HepG2 (cell line): ENCODE measurements at regions not wholly inside any gene's neighbourhood (a gene's known extent, or its start where the extent isn't known, plus 50 kb on each side); places are given as distances from the start of the nearest gene placed in this dataset.

Experiments used
- ATAC-seq: fragments of 200-7000 bp; cut with Tn5 transposase; 3 replicates; pipeline ENCODE4 v1.9.1; 2020; ENCODE audit warnings: mild to moderate bottlenecking, moderate library complexity
- BruUV-seq: library from RNA; stranded (reverse); fragments of 400-500 nt; replicated peaks from 2 replicates; lab custom pipeline; 2021; lab: Mats Ljungman, UMichigan
- CTCF ChIA-PET: fragments of 300-600 bp; formaldehyde crosslinking; extraction: SDS; loops from one replicate; lab custom pipeline; 2021; ENCODE audit warnings: low total read pairs, inconsistent platforms, low intra/inter-chr PET ratio; lab: Yijun Ruan, JAX
- POLR2A ChIA-PET: fragments of 350-600 bp; sonication (Branson Sonifier 250); formaldehyde crosslinking; loops from one replicate; lab custom pipeline; 2020; ENCODE audit warnings: antibody characterized with exemption, inconsistent platforms; lab: Yijun Ruan, JAX
- DNase-seq: peaks from one replicate; pipeline ENCODE4 v3.0.0-alpha.2; 2015; ENCODE audit warnings: low spot score
- FAIRE-seq: peaks from 3 replicates; lab custom pipeline; 2011; peaks lifted over from hg19 to GRCh38; lab: Jason Lieb, UNC
- H2AFZ ChIP-seq: one replicate; pipeline ENCODE4 v1.6.1; 2011; ENCODE audit warnings: low read length, inconsistent platforms
- H3K27ac ChIP-seq: fragments of 300-600 bp; 3 replicates; pipeline ENCODE4 v1.8.0; 2011; ENCODE audit warnings: mixed run types, mild to moderate bottlenecking, mixed read lengths, low read length, inconsistent platforms; ENCODE audit not compliant: insufficient read depth; ENCODE audit errors: extremely low read length
- H3K27me3 ChIP-seq, 2 experiments: fragments of 200-600 bp in 1 of 2; 2 replicates in 1 of 2; 3 replicates in 1 of 2; pipeline versions ENCODE4 v1.6.0 to v1.8.0; 2011; ENCODE audit warnings: low read length in 2 of 2, mild to moderate bottlenecking in 2 of 2, moderate library complexity in 2 of 2, inconsistent platforms in 1 of 2; ENCODE audit not compliant: insufficient read depth in 2 of 2, control insufficient read depth in 1 of 2
- H3K36me3 ChIP-seq, 2 experiments: fragments of 200-600 bp in 1 of 2; replicated peaks in 1 of 2; 2 replicates in 1 of 2; 3 replicates in 1 of 2; pipeline versions ENCODE4 v1.5.1 to v1.8.0; 2011; ENCODE audit warnings: low read length in 2 of 2, inconsistent platforms in 1 of 2; ENCODE audit not compliant: insufficient read depth in 2 of 2, control insufficient read depth in 1 of 2
- H3K4me1 ChIP-seq: 2 replicates; pipeline ENCODE4 v1.5.1; 2012; ENCODE audit warnings: low read length, inconsistent platforms; ENCODE audit not compliant: insufficient read depth
- H3K4me2 ChIP-seq: 2 replicates; pipeline ENCODE4 v1.6.0; 2011; ENCODE audit warnings: low read depth, low read length, inconsistent platforms
- H3K4me3 ChIP-seq, 3 experiments: fragments of 200-600 bp in 1 of 3; sonication (generic), shearing (Covaris generic) in 1 of 3; replicated peaks in 1 of 3; 2 replicates each; pipeline ENCODE4 v1.5.1; 2011 to 2016; ENCODE audit warnings: low read length in 3 of 3, inconsistent platforms in 2 of 3, low read depth in 2 of 3, mild to moderate bottlenecking in 2 of 3, control low read depth in 1 of 3, mixed read lengths in 1 of 3; ENCODE audit not compliant: insufficient read depth in 1 of 3
- H3K79me2 ChIP-seq: one replicate; pipeline ENCODE4 v1.6.1; 2011; ENCODE audit warnings: low read length, inconsistent platforms; ENCODE audit not compliant: insufficient read depth
- H3K9ac ChIP-seq: 2 replicates; pipeline ENCODE4 v1.6.0; 2011; ENCODE audit warnings: mild to moderate bottlenecking, low read depth, low read length, inconsistent platforms; ENCODE audit not compliant: insufficient read depth
- H3K9me3 ChIP-seq: 2 replicates; pipeline ENCODE4 v1.5.1; 2012; ENCODE audit warnings: mild to moderate bottlenecking, low read length
- H4K20me1 ChIP-seq: 2 replicates; pipeline ENCODE4 v1.6.0; 2011; ENCODE audit warnings: inconsistent platforms, mild to moderate bottlenecking, low read length, moderate library complexity; ENCODE audit not compliant: insufficient read depth
- CBFB ChIP-seq: sonication (generic); formaldehyde crosslinking; IDR thresholded peaks from 2 replicates; pipeline ENCODE4 v1.4.0; 2020; ENCODE audit warnings: missing genetic modification reagents
- DMAP1 ChIP-seq: IDR thresholded peaks from 2 replicates; pipeline ENCODE4 v1.6.1; 2016
- ETV6 ChIP-seq: sonication (generic); formaldehyde crosslinking; conservative IDR thresholded peaks from 2 replicates; pipeline ENCODE4 v1.4.0; 2020; ENCODE audit warnings: missing genetic modification reagents
- GABPB1 ChIP-seq: IDR thresholded peaks from 2 replicates; pipeline ENCODE4 v1.6.1; 2016; ENCODE audit warnings: mild to moderate bottlenecking, missing genetic modification reagents, moderate library complexity, missing compliant biosample characterization
- IRF1 ChIP-seq: sonication (generic); formaldehyde crosslinking; IDR thresholded peaks from 2 replicates; pipeline ENCODE4 v1.4.0; 2020; ENCODE audit warnings: low read depth, mild to moderate bottlenecking, missing genetic modification reagents
- KAT7 ChIP-seq: IDR thresholded peaks from 2 replicates; pipeline ENCODE4 v1.6.1; 2018; ENCODE audit warnings: borderline replicate concordance, missing compliant biosample characterization
- MEIS1 ChIP-seq: sonication (generic); formaldehyde crosslinking; IDR thresholded peaks from 2 replicates; pipeline ENCODE4 v1.9.0; 2021; ENCODE audit warnings: mild to moderate bottlenecking, missing genetic modification reagents, moderate library complexity, borderline replicate concordance
- NCOR1 ChIP-seq: fragments of 200-600 bp; sonication (generic); IDR thresholded peaks from 2 replicates; pipeline ENCODE4 v1.7.0; 2017; ENCODE audit warnings: antibody characterized with exemption, low read length, borderline replicate concordance
- PHF8 ChIP-seq: sonication (generic); formaldehyde crosslinking; IDR thresholded peaks from 2 replicates; pipeline ENCODE4 v1.5.0; 2020; ENCODE audit warnings: missing genetic modification reagents
- SALL1 ChIP-seq: sonication (generic); formaldehyde crosslinking; IDR thresholded peaks from 2 replicates; pipeline ENCODE4 v1.8.0; 2022; ENCODE audit warnings: mild to moderate bottlenecking, missing genetic modification reagents
- SIX1 ChIP-seq: sonication (generic); formaldehyde crosslinking; IDR thresholded peaks from 2 replicates; pipeline ENCODE4 v1.4.0; 2020; ENCODE audit warnings: missing genetic modification reagents, borderline replicate concordance
- SMC3 ChIP-seq: IDR thresholded peaks from 2 replicates; pipeline ENCODE4 v1.6.1; 2011; ENCODE audit warnings: low read length, improper control_type of control experiment
- ZFP90 ChIP-seq: sonication (generic); formaldehyde crosslinking; IDR thresholded peaks from 2 replicates; pipeline ENCODE4 v1.8.0; 2022; ENCODE audit warnings: missing genetic modification reagents, mild to moderate bottlenecking, inconsistent platforms, borderline replicate concordance
- ZNF276 ChIP-seq: sonication (generic); formaldehyde crosslinking; IDR thresholded peaks from 2 replicates; pipeline ENCODE4 v1.4.0; 2020; ENCODE audit warnings: mild to moderate bottlenecking, low read depth, missing genetic modification reagents
- ZNF33B ChIP-seq: sonication (generic); formaldehyde crosslinking; IDR thresholded peaks from 2 replicates; pipeline ENCODE4 v1.5.1; 2020; ENCODE audit warnings: mild to moderate bottlenecking, missing genetic modification reagents
- ZNF343 ChIP-seq: sonication (generic); formaldehyde crosslinking; IDR thresholded peaks from 2 replicates; pipeline ENCODE4 v1.4.0; 2020; ENCODE audit warnings: mild to moderate bottlenecking, missing genetic modification reagents
- ZNF562 ChIP-seq: sonication (generic); formaldehyde crosslinking; IDR thresholded peaks from 2 replicates; pipeline ENCODE4 v1.8.0; 2022; ENCODE audit warnings: missing genetic modification reagents, borderline replicate concordance
- ZNF576 ChIP-seq: sonication (generic); formaldehyde crosslinking; IDR thresholded peaks from 2 replicates; pipeline ENCODE4 v1.4.0; 2020; ENCODE audit warnings: mild to moderate bottlenecking, missing genetic modification reagents
- ZNF589 ChIP-seq: sonication (generic); formaldehyde crosslinking; conservative IDR thresholded peaks from 2 replicates; pipeline ENCODE4 v1.8.0; 2022; ENCODE audit warnings: mild to moderate bottlenecking, moderate library complexity, missing genetic modification reagents
- WGBS: methylation state at CpG from one replicate; pipeline ENCODE4 v1.1.6; 2017; ENCODE audit warnings: low lambda C conversion rate; 5-methylcytosine and 5-hydroxymethylcytosine counted together
- in situ Hi-C: cut with HindIII; loops from 2 replicates; pipeline ENCODE4 v1.10.0; 2017; ENCODE audit warnings: low pct_unique_long_range_greater_than_20kb; ENCODE audit not compliant: extremely low pct_ligation_motif_present
- intact Hi-C: fragments of 100-400 bp; cut with micrococcal nuclease; formaldehyde crosslinking; loops from one replicate; pipeline ENCODE4 v1.10.0; 2022; ENCODE audit not compliant: unreplicated experiment

GRCh38 chr4:131248314-131248713 is 1900.8 kb upstream of the PCDH10 start (continued):
- TF ChIP-seq ZNF576 (CRISPR knock-in tag) (no peak), SMC3 (no peak), SIX1 (CRISPR knock-in tag) (no peak), MEIS1 (CRISPR knock-in tag) (no peak), GABPB1 (no peak), ZNF562 (CRISPR knock-in tag) (no peak)

GRCh38 chr4:131251321-131251720 is 1897.8 kb upstream of the PCDH10 start:
- BruUV-seq = no TSS peak
- H3K4me1 ChIP-seq = no peaks in the 10 kb centered on the region
- no peaks in the 10 kb centered on the region for H3K27me3 ChIP-seq
- POLR2A ChIA-PET = no interaction called here
- H3K4me3 ChIP-seq = no peak overlapping the region
- H3K4me2 ChIP-seq = no peak overlapping the region
- H3K9ac ChIP-seq = no peak overlapping the region
- intact Hi-C loops (no loop called here), in situ Hi-C loops (no loop called here)
- DNase-seq (no peak), FAIRE-seq (no peak), ATAC-seq (no peak)
- CTCF ChIA-PET = no interaction called here
- no peaks in the 10 kb centered on the region for H4K20me1 ChIP-seq
- no peaks in the 10 kb centered on the region for H3K9me3 ChIP-seq
- H3K79me2 ChIP-seq = no peaks in the 10 kb centered on the region
- no peaks in the 10 kb centered on the region for H3K36me3 ChIP-seq
- 4% methylated on average over 3 of the region's 3 CpGs for WGBS
- H2AFZ ChIP-seq = no peak overlapping the region
- no peak overlapping the region for H3K27ac ChIP-seq
- TF ChIP-seq CBFB (CRISPR knock-in tag) (no peak), ZFP90 (CRISPR knock-in tag) (no peak), SALL1 (CRISPR knock-in tag) (no peak), KAT7 (CRISPR knock-in tag) (no peak), NCOR1 (no peak), ZNF276 (CRISPR knock-in tag) (no peak), ETV6 (CRISPR knock-in tag) (no peak), ZNF33B (CRISPR knock-in tag) (no peak), ZNF589 (no peak), IRF1 (CRISPR knock-in tag) (no peak), ZNF576 (CRISPR knock-in tag) (no peak), DMAP1 (no peak), PHF8 (CRISPR knock-in tag) (no peak), ZNF343 (CRISPR knock-in tag) (no peak)
